HG02938 (cell line): ENCODE measurements at regions not wholly inside any gene's neighbourhood (a gene's known extent, or its start where the extent isn't known, plus 50 kb on each side); places are given as distances from the start of the nearest gene placed in this dataset.

Source experiments
- ATAC-seq: cut with Tn5 transposase; IDR thresholded peaks from one replicate; pipeline ENCODE4 v1.9.1; 2021; ENCODE audit warnings: mild to moderate bottlenecking, moderate library complexity; ENCODE audit not compliant: unreplicated experiment

DNA sequence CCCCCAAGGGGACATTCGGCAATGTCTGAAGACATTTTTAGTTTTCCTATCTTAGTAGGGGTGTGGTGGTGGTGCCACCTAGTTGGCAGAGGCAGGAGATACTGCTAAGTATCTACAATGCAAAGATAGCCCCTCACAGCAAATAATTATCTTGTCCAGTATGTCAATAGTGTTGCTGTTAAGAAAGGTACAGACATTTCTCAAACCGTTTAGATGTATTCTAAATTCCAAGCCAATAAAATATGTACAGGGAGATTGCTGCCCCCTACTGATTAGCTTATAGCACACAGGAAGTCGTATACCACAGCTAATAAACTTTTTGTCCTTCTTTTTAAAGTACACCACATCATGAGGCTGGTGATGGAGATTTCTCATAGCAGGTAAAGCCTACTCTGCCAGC is 260.5 kb downstream of the TMA16 start:
- ATAC-seq: peak; percentile 67

DNA sequence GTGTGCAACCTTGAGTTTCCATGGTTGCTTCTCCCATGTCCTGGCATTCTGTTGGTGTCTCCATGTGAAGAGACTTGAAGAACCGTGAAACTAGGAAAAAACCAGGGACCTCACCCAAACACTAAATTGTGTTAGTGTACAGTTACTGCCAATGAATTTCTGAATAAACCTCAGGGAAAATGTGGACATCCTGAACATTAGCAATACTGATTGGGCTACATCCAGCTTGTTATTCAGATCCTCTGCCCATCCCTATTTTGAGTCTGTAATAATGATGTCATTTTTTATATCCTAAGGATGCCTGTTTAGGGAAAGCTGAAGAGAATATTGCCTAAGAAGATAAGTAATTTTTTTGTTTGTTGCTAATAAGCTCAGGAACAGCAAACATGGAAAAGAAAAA is 262.7 kb downstream of the TMA16 start:
- no peak for ATAC-seq

DNA sequence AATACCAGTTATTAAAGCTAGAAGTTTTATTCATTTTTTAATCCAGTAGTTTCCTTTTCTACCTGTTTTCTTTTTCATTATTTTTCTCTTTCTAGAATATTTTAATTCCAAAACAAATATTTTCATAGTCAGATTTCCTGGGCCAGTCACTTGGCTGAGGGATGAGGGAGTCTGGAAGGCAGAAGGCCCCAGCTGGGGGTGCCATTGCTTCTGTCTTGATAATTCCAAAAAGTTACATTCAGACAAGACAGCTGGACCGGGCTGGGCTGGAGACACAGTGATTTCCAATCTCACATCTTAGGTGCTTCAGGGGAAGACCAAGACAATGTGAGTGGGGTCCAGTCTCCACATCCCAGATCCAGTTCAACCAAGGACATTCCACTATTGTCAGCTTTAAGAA is 263.5 kb downstream of the TMA16 start:
- ATAC-seq: no peak

DNA sequence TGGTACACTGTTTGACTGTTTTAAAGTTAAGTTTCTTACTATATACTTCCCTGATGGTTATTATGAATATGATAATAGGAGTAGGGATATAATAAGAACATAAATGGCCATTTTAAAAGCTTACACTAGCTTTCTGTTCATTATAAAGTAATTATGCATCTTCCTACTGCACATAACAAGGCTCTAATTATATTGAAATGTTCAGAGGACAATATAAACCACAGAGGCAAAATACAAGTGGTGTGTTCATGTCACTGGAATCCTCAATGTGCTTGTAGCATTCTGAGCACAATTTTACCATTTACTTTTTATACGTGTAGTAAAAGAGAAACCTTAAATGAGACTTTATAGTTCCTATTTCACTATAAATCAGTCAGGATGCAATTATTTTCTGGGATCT is 268.3 kb downstream of the TMA16 start:
- ATAC-seq: no peak

DNA sequence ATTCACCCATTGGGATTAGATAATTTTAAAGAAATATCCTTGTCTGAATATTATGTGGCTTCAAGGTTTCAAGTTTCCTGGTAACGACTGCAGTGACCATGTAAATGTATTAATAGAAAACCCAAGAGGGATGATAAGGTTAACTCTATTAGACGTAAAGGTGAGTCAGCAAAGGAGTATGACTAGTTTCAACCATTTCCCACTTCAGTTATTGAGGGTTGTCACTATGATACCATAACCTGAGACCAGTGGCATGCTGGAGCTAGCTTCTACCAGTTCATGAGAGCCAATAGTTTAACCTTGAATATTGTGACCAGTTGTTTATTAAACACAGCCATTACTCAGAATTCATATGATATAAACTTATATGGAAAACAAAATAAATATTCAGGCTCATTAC is 270.1 kb downstream of the TMA16 start:
- no peak for ATAC-seq

DNA sequence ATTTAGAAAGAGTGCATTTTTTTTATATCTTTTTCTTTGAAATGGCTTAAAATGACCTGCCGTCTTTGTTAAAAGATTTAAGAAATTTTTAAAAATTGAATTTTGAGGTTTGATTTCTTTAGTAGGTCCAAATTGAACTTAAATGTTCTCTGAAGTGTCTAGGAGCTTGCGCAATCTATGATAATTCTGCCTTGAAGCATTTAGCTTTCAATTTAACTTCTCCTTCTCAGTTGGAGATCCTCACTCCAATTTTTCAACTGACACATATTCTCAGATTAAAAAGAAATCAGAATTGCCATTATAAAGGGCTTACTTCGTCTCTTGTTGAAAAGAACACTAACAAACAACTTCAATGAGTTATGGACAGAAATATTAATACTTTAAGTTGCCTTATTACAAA is 273.5 kb downstream of the TMA16 start:
- ATAC-seq: no peak

DNA sequence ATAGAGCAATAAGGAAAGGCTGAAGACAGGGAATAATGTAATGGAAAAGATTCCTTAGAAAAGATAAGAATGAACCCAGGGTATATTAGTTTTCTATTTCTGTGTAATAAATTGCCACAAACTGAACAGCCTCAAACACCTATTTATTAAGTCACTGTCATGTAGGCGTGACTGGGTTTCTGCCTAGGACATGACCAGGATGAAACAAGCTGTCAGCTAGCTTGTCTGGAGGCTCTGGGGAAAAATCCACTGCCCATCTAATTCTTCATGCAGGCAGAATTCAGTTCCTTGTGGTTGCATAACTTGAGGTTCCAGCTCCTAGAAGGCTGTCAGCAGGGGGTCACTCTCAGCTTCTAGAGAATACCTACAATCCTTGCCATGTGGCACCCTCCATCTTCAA is 277.7 kb downstream of the TMA16 start:
- ATAC-seq: no peak

DNA sequence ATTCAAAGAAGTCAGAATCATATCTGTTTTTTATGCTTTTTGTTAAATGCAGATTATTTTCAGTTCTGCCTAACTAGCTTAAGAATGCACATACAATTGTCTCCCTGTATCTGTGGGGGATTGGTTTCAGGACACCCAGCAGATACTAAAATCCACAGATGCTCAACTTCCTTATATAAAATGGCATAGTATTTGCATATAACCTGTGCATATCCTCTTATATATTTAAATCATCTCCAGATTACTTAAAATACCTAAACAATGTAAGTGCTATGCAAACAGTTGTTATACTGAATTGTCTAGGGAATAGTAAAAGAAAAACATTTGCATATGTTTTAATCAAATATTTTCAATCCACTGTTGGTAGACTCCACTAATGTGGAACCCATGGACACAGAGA is 279.4 kb downstream of the TMA16 start:
- ATAC-seq: no peak

DNA sequence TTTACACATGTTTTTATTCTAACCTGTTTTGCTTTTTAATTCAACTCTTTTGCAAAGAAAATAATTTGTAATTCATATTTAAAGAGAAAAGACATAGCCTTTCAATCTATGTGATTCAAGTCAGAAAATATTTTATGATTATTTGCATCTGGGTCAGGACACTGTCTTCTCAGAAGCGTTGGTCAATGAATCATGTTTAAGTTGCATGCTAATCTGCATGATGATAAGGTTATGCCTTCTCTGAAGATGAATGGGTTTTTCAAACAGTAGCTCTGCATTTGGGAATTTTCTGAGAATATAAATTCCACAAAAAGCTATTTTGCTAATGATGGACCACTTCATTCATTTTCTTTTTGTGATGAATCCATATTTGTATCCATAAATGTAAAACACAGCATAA is 282.5 kb downstream of the TMA16 start:
- no peak for ATAC-seq

DNA sequence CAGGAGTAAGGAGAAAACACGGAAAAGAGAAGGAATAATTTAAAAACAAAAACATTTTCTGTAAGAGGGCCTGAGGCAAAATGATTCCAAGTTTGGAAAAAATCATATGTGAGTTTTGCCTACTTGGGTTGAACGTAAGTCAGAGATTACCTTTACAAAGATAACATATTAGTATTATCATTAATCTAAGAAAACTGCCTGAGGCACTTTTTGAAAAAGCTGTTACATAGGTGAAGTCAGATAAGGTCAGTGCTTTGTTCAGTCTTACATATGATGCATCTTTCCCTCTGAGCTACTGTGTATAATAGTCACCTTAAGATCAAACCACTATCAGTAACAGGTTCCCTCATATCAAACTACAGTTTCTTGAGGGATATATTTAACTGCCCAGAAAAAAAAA is 287.2 kb downstream of the TMA16 start:
- no peak for ATAC-seq

DNA sequence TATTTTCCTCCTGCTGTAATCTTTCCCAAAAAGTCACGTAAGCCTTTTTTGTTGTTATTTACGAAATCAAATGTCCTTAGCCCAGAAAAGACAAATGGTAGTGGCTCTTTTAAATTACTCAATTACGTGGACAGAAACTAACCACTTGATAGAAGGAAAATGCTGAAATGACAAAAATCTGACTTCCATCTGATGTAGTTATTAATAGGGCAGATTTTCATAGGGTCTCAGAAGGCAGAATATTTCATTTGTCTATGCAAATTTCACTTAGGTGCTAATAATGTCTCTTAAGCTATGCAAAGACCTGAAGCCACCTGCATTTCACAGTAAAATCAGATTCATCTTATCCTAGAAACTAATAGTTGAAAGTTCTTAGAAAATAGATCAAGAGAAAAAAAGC is 295.7 kb downstream of the TMA16 start:
- ATAC-seq: no peak

DNA sequence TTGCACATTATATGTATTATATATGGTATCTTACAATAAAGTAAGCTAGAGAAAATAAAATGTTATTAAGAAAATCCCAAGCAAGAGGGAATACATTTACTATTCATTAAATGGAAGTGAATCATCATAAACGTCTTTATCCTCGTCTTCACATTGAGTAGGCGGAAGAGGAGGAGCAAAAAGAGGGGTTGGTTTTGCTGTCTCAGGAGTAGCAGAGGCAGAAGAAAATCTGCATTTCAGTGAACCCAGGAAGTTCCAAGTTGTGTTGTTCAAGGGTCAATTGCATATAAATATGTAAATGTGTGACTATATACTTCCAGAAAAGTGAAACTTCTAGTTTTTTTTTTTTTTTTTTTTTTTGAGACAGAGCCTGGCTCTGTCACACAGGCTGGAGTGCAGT is 301.4 kb downstream of the TMA16 start:
- ATAC-seq: no peak

DNA sequence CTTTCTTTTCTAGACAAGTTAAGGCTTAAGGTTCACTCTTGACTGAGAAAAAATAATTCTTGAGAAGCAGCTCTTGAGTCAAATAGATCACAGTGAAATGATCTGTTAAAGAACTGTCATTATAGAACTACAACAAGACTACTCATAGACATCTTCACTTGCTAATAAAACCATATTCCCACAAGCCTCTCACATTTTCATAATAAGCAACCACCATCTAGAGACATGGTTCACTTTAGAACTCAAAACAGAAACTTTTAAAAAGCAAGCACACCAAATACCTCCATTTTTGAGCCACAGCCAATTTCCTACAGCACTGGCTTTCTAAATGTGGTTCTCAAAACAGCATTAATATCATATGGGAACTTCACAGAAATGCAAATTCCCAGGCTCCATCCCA is 309.5 kb downstream of the TMA16 start:
- ATAC-seq: peak; percentile 50

DNA sequence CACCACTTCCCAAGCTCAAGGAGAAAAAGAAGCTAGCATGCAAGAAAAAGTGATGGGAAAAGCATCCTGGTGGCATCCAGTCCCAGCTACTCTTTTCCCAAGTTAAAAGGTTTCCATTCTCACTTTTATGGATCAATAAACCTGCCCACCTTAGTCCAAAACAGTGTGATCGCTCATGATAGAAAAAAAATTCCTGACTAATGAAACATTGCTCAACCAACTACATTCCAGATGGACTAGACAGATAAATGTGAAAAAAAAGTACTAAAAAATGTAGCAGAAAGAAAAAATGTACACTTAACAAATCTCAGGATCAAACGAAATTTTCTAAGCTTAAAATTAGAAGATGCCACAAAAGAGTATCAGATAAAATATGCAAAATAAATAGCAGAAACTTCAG is 312.2 kb downstream of the TMA16 start:
- ATAC-seq: no peak

DNA sequence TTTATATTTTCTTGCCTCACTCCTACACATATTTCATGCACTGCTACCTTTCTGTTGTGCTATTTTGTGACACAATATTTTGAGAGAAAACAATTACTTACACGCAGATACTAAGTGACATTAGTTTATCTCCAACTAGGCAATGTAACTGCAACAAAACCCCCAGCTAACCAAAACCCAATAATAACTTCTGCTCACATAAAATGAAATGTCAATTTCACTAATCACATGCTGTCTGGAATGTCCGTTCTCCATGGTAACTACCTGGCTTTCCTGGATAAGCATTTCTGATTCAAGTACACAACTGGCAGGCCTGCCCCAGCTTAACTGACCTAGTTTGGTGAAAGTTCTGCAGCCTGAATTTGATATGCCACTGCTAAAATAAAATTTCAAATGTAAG is 313.5 kb downstream of the TMA16 start:
- ATAC-seq: no peak

DNA sequence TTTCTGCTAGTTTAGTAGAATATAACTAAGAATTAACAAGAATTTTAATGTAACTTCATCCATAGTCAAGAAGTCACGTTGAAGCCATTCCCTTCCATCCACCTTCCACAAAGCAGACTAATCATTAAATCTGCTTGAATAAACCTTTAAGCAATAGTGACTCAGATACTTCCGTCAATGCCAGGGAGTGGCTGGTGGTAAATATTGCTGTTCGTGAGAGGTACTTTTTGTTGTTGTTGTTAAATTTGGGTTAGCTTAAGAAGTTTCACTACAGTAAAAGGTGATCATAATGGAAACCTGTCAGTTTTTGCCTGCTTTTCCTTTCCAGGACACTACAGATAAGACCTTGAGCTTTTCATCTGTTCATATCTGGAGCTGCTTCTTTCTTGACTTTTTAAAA is 316.3 kb downstream of the TMA16 start:
- peak; percentile 65 for ATAC-seq

DNA sequence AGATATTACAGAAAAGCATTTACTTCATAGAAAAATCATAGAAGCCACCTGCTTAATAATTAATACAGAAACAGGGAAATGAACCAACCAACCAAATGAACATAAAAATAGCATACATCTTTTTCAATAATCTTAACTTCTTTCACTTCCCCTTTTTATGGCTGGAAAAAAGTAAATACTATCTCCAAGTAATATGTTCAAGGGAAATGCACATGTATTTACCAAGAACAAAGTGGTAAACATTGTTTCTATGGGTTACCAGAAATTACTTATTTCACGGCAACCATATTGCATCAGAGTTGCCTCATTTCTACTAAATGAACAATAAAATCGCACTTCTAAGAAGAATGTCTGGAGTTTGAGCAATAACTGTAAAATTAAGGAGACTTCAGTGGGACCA is 321.3 kb downstream of the TMA16 start:
- peak; percentile 69 for ATAC-seq

DNA sequence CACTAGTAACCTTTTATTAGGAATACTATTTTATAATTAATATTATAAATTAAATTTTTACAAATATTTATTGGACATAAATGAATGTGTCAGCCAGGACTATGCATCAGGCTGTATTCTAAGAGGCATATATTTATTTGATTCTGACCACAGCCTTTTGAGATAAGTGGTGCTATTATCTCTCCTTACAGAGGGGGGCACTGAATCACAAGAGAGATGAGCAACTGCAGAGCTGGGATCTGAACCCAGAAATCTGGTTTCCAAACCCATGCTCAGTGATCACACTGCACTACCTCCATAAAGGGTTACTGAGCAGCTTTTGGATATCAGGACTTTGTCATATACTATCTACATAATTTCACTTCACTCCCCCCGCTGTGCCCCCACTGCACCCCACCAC is 322.0 kb downstream of the TMA16 start:
- ATAC-seq: no peak

DNA sequence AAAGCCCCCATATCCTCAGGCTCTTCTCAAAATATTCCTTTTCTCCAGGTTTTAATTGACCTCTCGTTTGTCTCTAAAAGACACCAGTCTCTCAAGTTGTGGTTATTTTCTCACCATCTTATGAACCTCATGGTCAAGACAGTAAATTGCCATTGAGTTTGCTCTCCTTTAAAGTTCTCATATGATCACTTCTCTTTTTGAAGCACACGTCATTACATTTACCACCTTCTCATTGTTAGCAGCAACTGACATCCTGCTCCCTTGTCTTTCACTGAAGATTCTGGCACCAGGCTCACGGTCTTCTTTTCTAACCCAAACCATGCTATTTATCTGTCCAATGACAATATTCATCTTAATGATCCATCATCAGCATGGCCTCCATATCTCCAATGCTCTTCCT is 324.2 kb downstream of the TMA16 start:
- peak; percentile 52 for ATAC-seq

DNA sequence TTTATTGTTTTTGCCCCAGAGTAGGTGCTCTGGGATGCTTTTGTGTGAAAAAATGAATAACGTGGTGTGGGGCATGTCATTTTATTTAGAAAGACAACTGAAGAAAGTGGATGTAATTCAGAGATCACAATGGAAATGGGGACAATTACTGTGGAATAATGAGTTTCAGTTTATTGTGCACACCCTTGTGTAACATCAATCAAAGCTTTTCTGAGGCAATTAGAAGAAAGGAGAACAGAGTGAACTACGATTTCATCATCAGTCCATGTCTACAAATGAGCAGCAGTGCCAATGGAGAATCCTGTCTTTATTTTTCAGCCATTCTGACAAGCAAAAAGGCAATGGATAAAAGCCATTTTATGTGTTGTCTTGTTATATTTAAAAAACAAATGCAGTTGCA is 339.2 kb downstream of the TMA16 start:
- no peak for ATAC-seq

DNA sequence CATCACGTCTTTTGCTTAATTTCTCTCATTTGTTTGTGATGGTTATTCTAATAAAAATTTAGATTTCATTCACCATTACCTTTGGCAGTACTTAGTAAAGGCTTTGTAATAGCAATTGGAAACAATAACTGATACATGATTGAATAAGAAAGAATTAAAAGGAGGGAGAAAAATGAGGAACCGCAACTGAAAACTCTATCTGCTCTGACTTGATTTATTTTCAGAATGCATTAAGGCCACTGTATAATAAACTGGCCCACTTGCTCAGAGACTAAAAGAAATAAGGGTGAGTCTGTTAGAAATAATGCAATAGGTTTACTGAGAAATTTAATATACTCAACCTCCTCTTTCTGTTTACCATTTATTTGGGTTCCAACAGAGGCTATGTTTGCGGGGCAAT is 351.5 kb downstream of the TMA16 start:
- ATAC-seq: no peak

DNA sequence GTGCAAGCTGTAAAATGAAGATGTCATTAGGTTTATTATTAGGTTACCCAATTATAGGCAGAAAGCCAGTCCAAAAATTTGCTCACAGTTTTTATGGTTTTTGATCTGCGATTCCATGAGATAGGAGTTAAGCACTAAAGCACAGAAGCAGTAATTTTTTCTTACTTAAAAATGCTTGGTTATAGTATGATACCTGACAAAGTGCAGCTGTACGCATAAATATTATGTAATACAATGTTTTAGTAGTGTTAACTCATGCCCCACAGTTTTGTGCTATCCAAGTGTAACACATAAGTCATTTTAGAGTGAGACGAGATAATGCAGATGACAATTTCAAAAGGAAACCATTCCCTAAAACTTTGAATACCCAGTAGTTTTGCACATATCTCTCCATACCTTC is 357.8 kb downstream of the TMA16 start:
- no peak for ATAC-seq

DNA sequence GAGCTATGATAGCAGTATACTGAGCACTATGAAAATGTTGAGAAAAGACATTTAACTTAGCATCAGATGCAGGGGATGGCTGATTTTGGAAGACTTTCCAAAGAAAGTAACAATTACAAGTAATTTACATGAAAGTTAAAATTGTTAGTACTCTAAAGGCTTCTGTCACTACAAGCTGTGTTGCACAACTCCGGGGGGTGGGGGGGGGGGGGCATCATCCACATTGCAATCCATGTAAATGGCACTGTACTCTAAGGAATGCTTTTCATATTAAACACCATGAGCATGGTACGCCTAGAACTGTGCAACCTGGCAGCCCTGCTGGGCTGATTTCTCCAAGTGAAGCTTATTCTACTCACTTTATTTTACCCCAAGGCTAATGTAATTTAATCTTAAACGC is 363.4 kb downstream of the TMA16 start:
- no peak for ATAC-seq

DNA sequence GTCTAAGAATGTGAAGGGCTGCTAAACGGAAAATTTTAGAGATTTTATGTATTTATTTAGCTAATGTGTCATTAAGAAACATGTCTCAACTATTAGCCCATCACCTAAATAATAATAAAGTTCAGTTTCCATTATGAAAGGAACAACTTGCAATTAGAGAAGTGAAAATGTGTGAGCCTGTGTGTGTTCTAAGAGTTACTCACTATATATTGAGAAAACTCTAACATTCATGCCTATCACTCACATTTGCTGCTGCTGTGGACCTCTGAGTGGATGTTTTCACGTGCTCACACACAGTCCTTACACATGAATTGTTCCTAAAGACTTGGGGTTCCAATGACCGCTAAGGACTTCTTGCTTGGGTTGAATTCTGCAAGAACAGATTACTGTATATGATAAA is 364.0 kb downstream of the TMA16 start:
- ATAC-seq: no peak
